Activated T-cell treated with anti-CD3 and anti-CD28 coated beads, Interleukin-2, amount 50 U/mL, for 1 hour (primary cell): ENCODE measurements at regions not wholly inside any gene's neighbourhood (a gene's known extent, or its start where the extent isn't known, plus 50 kb on each side); places are given as distances from the start of the nearest gene placed in this dataset.
A peak's percentile ranks its signal among the peaks of the same experiment; 100 is the strongest.
"Not testable (repeated sequence)": the region's sequence is repeated elsewhere in the genome, so short reads cannot be mapped to it uniquely, and the experiment has no call there.

Source experiments
- DNase-seq: peaks from one replicate; pipeline ENCODE4 v3.0.0-alpha.2; 2020

DNA sequence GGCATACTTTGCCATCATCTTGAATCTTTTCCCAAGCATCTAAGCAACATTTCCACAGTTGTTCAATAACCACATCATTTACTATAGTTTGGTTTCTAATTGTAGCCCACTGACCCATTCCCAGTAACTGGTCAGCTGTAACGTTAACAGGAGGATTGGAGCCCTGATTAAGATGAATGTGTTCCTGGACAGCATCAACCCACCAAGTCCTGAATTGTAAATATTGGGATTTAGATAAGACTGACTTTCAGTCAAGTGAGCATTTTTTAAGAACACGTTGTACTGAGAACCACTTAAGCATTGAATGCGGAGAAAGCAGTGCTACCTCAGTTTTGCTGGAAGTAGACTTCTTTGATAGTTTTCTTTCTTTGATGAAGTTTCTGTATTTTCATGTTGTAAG lies 53.3 kb upstream of the ARL4D start:
- not testable (repeated sequence) for DNase-seq

DNA sequence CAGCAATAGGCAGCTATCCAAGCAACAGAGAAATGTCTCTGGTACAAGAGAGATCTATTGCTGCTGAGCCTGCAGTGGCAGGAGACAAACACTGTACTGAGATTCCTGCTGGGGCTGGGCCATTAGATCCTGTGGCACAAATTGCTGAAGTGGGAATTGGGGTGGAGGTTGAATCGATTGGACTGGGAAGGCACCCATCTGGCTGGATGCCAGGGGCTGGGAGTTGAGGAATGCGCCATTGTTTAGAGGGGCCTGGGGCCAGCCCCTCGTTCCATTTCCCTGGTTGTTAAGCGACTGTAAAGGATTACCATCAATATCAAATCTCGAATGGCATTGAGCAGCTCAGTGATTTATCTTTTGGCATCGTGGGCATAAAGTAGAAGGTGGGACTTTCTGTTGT lies 54.1 kb upstream of the ARL4D start:
- no peak for DNase-seq

DNA sequence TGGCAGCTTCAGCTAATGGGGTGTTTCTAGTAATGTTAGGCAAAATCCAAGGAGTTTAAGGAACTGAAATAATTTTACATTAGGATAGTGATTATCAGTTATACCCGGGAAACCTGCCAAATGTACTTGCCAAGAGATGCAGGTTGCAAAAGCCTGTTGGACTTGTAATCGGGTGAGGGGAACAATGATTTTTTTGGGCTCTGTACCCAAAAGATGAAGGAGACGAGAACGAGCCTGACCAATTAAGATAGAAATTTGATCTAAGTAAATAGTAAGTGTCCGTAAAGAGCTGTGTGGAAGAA lies 56.3 kb upstream of the ARL4D start:
- DNase-seq: no peak

DNA sequence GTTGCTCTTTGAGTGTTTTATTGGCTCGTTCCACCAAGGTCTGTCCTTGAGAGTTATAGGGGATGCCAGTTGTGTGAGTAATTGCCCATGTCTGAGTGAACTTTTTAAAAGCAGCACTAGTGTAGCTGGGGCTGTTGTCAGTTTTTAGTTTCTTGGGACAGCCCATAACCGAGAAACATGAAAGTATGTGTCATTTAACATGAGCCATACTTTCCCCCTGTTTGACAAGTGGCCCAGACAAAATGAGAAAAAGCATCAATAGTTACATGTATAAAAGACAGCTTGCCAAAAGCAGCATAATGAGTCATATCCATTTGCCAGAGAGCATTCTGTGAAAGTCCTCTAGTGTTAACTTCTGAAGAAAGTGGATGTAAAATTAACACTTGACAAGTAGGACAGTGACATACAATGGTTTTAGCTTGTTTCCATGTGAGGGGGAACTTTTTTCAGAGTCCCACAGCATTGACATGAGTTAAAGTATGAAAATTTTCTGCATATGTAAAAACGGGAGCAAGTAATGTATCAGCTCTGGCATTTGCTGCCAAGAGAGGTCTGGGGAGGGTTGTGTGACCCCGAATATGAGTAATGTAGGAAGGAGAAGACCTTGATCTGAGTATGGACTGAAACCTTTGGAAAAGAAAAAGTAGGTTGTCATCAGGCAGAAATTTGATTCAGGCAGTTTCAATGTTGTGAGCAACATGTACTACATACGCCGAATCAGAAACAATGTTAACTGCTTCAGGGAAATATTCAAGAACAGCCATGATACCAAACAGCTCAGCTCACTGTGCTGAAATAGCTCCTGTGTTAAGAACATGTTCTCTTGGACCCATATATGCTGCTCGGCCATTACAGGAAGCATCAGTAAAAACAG lies 56.8 kb upstream of the ARL4D start:
- no peak for DNase-seq

DNA sequence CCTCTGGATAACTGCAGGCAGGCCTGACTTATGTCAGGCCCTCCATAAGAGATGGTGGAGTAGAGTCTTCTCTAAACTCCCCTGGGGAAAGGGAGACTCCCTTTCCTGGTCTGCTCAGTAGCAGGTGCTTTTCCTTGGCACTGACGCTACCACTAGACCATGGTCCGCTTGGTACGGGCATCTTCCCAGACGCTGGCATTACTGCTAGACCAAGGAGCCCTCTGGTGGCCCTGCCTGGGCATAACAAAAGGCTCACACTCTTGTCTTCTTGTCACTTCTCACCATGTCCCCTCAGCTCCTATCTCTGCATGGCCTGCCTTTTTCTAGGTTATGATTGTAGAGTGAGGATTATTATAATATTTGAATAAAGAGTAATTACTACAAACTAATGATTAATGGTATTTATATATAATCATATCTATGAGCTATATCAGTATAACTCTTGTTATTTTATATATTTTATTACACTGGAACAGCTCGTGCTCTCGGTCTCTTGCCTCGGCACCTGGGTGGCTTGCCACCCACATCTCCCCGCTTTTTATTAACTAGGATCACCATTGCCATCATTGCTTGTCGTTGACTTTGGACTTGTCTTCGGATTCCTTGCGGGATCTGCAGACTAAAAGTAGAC lies 59.8 kb upstream of the ARL4D start:
- peak; percentile 74 for DNase-seq

DNA sequence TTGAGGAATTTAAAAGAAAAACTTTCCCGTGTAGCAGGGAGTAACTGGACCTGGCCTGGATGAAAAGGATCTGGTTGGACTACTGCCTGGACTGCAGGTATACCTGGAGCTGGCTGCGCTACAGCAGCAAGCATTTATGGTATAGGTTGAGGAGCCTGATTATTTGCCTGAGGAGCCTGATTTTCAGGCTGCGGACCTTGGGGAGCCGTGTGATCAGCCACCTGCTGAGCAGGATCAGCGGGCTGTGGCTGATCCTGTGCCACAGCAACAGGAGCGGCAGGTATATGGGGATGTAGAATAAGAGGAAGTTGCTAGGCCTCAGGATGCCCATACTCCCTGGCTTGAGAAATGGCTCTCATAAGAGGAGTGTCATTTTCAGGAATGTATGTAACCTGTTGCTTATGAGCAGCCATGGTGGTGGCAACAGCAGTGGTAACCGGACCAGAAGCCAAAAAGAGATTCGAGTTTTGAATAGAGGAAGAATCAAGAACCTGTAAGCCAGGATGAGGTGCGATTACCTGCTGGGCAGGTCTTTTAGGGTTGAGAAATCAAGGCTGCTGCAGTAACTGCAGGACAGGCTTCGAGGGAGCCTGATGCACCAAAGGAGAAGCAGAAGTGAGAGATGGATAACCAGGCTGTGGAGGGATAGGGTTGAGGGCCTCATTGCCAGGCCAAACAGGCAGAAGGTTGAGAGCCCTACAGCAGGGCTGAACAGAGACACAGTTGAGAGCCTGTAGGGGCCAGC lies 60.9 kb upstream of the ARL4D start:
- no peak for DNase-seq

DNA sequence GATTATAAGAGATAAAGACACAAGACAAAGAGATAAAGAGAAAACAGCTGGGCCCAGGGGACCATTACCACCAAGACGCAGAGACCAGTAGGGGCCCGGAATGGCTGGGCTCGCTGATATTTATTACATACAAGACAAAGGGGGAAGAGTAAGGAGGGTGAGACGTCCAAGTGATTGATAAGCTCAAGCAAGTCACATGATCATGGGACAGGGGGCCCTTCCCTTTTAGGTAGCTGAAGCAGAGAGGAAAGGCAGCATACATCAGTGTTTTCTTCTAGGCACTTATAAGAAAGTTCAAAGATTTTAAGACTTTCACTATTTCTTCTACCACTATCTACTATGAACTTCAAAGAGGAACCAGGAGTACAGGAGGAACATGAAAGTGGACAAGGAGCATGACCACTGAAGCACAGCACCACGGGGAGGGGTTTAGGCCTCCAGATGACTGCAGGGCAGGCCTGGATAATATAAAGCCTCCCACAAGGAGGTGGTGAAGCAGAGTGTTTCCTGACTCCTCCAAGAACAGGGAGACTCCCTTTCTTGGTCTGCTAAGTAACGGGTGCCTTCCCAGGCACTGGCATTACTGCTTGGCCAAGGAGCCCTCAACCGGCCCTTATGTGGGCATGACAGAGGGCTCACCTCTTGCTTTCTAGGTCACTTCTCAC lies 63.9 kb upstream of the ARL4D start:
- DNase-seq: no peak

DNA sequence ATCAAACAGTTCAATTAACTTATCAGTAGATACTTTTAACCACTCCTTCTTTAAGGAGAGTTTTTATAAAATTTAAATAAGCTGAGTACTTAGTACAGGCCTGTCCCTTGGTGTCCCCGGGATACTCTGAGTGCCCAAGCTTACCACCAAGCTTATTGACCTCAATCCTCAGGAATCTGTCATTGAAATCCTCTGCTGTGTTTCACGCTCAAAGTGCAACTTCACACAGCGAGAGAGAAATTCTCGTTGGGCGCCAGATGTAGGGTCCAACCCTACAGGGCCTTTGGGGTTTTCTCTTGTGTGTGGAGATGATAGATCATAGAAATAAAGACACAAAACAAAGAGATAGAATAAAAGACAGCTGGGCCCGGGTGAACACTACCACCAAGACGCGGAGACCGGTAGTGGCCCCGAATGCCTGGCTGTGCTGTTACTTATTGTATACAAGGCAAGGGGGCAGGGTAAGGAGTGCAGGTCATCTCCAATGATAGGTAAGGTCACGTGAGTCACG lies 65.3 kb upstream of the ARL4D start:
- no peak for DNase-seq

DNA sequence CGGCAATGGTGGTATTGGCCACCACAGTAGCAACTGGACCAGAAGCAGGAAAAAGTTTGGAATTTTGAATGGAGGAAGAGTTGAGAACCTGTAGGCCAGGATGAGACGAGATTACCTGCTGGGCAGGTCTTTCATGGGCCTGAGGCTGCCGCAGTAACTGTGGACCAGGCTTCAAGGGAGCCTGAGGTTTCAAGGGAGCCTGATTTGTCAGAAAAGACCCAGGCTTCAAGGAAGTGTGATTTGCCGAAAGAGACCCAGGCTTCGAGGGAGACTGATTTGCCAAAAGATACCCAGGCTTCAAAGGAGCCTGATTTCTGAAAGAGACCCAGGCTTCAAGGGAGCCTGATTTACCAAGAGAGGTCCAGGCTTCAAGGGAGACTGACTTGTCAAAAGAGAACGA lies 66.6 kb upstream of the ARL4D start:
- DNase-seq: no peak

DNA sequence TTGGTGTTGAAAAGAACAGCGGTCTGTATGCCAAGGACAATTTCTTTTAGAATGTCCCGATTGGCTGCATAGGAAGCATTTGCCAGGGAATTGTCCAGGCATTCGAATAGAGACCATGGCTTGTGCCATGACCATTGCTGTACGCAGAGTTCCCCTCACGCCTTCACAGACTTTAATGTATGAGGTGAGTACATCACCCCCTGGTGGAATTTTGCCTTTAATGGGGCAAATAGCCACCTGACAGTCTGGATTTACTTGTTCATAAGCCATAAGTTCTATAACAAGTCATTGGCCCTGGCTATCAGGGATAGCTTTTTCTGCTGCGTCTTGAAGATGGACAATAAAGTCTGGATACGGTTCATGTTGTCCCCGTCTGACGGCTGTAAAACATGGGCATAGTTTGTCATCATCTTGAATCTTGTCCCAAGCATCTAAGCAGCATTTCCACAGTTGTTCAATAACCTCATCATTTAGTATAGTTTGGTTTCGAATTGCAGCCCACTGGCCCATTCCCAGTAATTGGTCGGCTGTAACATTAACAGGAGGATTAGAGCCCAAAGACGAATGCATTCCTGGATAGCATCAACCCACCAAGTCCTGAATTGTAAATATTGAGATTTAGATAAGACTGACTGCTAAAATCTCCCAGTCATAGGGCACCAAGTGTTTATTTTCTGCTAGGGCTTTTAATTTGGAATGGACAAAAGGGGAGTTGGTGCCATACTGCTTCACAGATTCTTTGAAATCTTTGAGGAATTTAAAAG lies 67.7 kb upstream of the ARL4D start:
- DNase-seq: no peak

DNA sequence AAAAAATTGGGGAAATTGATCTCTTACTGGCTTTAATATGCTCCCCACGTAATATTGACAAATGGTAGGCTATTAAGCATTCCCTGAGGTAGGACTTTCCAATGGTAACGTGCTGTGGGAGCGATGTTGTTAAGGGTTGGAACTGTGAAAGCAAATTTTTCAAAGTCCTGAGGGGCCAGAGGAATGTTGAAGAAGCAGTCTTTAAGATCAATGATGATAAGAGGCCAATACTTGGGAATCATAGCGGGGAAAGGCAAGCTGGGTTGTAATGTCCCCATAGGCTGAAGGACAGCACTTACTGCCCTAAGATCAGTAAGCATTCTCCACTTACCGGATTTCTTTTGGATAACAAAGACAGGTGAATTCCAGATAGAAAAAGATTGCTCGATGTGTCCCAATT lies 69.6 kb upstream of the ARL4D start:
- DNase-seq: no peak

DNA sequence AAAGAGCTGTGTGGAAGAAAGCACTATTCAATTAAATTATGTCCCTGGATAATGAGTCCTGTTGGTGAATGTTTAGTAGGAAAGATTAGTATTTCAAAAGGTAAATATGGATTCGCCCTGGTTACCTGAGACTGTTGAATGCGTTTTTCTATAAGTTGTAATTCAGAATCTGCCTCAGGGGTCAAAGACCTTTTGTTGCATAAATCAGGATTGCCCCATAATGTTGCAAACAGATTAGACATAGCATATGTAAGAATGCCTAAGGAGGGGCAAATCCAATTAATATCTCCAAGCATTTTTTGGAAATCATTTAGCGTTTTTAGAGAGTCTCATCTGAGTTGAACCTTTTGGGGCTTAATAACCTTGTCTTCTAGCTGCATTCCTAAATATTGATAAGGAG lies 70.1 kb upstream of the ARL4D start:
- no peak for DNase-seq

DNA sequence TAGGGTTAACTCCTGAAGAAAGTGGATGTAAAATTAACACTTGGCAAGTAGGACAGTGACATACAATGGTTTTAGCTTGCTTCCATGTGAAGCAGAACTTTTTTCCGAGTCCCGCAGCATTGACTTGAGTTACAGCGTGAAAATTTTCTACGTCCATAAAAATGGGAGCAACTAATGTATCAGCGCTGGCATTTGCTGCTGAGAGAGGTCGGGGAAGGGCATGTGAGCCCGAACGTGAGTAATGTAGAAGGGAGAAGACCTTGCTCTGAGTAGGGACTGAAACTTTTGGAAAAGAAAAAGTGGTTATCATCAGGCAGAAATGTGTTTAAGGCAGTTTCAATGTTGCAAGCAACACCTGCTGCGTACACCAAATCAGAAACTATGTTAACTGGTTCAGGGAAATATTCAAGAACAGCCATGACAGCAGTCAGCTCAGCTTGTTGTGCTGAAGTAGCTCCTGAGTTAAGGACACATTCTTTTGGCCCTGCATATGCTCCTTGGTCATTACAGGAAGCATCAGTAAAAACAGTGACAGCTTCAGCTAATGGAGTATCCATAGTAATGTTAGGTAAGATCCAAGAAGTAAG lies 70.9 kb upstream of the ARL4D start:
- no peak for DNase-seq

DNA sequence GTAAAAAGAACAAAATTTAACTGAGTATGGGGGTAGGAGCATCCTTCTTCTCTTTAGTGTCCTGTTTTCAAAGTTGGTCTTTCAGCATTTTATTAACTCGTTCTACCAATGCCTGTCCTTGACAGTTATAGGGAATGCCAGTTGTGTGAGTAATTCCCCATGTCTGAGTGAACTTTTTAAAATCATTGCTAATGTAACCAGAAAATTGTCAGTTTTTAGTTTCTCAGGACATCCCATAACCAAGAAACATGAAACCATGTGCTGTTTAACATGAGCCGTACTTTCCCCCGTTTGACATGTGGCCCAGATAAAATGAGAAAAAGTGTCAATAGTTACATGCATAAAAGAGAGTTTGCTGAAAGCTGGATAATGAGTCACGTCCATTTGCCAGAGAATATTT lies 71.4 kb upstream of the ARL4D start:
- no peak for DNase-seq

DNA sequence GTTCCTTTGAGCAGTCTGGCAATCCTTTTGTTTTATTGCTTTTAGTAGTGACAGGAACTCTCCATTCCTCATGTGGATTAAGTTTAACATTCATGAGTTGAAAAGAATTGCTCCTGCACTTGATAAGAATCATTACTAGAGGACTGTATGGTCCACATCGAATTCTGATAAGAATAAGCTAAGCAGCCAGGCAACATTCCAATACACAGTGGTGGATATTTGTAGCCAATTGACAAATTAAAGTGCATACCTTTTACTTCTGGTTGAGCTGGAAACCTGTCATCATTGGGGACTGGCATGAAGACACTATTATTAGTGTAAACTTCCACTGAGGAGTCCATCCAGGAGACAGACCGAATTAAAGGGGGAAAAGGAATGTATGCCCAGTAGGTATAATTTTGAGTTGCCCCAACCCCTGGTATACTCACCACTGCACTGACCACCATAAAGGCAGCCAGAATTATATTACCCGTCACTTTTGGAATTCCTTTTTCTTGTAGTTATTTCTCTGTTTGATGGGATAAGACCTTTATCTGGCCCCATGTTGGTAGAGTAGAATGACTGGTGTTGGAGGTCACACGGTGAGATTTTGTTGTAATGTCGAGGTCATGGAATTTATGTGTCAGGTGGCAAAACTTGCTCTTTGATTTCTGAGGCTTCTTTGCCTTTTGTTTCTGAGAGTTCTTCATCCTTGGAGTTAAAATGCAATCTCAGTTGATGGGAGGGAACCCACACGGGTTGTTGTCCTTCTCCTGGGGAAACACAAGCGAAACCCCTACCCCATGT lies 72.1 kb upstream of the ARL4D start:
- DNase-seq: no peak

DNA sequence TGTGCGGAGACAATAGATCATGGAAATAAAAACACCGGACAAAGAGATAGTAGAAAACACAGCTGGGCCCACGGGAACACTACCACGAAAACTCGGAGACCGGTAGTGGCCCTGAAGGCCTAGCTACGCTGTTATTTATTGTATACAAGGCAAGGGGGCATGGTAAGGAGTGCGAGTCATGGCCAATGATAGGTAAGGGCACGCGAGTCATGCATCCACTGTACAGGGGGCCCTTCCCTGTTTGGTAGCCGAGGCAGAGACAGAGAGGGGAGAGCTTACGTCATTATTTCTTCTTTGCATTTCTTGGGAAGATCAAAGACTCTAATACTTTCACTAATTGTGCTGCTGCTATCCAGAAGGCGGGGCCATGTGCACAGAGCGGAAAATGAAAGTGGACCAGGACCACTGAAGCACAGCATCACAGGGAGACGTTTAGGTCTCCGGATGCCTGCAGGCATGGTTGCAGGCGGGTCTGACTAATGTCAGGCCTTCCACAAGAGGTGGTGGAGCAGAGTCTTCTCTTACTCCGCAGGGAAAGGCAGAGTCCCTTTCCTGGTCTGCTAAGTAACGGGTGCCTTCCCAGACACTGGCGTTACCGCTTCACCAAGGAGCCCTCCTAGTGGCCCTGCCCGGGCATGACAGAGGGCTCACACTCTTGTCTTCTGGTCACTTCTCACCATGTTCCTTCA lies 74.4 kb upstream of the ARL4D start:
- DNase-seq: no peak

DNA sequence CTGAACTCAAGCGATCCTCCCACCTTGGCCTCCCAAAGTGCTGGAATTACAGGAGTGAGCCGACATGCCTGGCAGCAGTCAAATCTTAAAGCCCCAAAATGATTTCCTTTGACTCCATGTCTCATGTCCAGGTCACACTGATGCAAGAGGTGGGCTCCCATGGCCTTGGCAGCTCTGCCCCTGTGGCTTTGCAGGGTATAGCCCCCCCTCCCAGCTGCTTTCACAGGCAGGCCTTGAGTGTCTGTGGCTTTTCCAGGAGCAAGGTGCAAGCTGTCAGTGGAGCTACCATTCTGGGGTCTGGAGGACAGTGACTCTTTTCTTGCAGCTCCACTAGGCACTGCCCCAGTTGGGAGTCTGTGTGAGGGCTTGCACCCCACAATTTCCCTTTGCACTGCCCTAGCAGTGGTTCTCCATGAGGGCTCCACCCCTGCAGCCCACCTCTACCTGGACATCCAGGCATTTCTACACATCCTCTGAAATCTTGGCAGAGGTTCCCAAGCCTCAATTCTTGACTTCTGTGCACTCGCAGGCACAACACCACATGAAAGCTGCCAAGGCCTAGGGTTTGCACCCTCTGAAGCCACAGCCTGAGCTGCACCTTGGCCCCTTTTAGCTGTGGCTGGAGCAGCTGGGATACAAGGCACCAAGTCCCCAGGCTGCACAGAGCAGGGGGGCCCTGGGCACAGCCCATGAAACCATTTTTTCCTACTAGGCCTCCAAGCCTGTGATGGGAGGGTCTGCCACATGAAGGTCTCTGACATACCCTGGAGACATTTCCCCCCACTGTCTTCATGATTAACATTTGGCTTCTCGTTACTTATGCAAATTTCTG lies 79.3 kb upstream of the ARL4D start:
- no peak for DNase-seq

DNA sequence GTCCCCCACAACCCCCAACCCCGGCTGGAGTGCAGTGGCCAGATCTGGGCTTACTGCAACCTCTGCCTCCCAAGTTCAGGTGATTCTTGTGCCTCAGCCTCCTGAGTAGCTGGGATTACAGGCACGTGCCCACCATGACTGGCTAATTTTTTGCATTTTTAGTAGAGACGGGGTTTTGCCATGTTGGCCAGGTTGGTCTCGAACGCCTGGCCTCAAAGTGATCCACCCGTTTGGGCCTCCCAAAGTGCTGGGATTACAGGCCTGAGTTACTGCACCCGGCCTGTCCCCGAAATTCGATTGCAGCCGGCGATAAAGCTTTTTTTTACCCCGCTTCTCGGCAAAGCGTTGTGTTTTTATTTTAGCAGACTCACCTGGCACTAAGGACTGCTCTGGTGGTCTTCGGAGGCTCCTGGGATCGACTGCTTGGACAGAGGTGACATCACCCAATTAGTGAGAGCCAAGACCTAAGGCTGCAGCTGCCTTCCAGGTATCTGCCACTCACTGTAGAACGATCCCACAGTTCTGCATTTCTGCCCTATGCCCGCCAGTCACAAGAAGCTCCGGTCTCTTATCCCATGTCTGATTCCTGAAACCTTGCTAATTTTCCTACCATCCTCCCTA lies 82.2 kb upstream of the ARL4D start:
- DNase-seq: no peak

DNA sequence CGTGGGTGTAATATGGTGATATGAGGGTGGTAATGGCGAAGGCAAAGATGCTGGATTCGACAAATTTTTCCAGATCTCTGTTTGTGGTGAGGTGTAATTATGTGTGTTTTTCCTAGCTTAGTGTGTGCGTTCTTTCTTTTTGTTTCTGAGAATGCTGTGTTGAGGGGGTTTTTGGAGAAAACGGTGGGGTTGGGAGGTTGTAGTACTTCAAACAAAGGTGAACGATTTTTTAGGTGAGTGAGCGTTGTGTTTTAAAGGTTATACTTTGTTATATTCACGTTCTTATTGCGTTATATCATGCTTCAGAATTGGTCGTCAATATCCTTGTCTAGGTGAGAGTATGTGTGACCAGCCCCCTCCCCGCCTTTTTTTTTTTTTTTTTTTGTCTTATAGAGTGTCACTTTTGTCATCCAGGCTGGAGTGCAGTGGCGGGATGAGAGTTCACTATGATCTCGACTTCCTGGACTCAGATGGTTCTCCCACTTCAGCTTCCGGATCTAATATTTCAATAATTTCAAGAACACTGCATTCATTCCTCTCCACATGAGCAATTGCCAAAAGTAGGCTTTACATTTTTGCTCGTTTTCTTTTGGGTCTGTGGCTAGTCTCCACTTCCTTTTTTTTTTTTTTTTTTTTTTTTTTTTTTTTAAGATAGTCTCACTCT lies 82.2 kb upstream of the RNU2-1 start:
- no peak for DNase-seq
